ENCODE measurements at regions not wholly inside any gene's neighbourhood (a gene's known extent, or its start where the extent isn't known, plus 50 kb on each side); places are given as distances from the start of the nearest gene placed in this dataset.

- Mint-ChIP-seq H3K27ac (ENCODE audit: unreplicated experiment) (no peak overlapping the region), H3K4me1 (ENCODE audit: low read depth, unreplicated experiment) (peaks cover 7% of the 10 kb centered on the region), H3K4me3 (ENCODE audit: unreplicated experiment) (no peak overlapping the region), H3K9me3 (ENCODE audit: unreplicated experiment) (no peaks in the 10 kb centered on the region), H3K27me3 (ENCODE audit: insufficient read depth, unreplicated experiment) (no peaks in the 10 kb centered on the region), H3K36me3 (ENCODE audit: insufficient read depth, unreplicated experiment) (no peaks in the 10 kb centered on the region)
- Histone ChIP-seq H3K36me3 (ENCODE audit: control insufficient read depth, insufficient read depth, low read length) (no peaks in the 10 kb centered on the region), H3K27me3 (replicated peaks; ENCODE audit: control insufficient read depth, insufficient read depth, low read length) (no peaks in the 10 kb centered on the region), H3K9me3 (no peaks in the 10 kb centered on the region), H3K4me1 (no peaks in the 10 kb centered on the region), H3K4me3 (ENCODE audit: low read depth, low read length) (no peak overlapping the region)
- ChIA-PET CTCF (no interaction called here), POLR2A (no interaction called here)
- intact Hi-C loops (cut with micrococcal nuclease; ENCODE audit: unreplicated experiment), result no loop called here
- no peak for TF ChIP-seq CTCF (IDR thresholded peaks at IDR 0.05; ENCODE audit: insufficient read depth in 1 of 2, low read depth in 1 of 2, low read length in 1 of 2, severe bottlenecking in 1 of 2, unreplicated experiment in 1 of 2)
- no peak for DNase-seq
- BruUV-seq (replicated peaks), result no TSS peak
Observed at GRCh38 chr3:182697345-182697919, 95.9 kb upstream of the ATP11B start.

- no peak overlapping the region for H3K4me3 ChIP-seq (ENCODE audit: low read depth, low read length)
- no peak overlapping the region for H3K4me3 Mint-ChIP-seq (ENCODE audit: unreplicated experiment)
- TF ChIP-seq CTCF (IDR thresholded peaks at IDR 0.05; ENCODE audit: insufficient read depth in 1 of 2, low read depth in 1 of 2, low read length in 1 of 2, severe bottlenecking in 1 of 2, unreplicated experiment in 1 of 2), result no peak
- no peaks in the 10 kb centered on the region for H3K27me3 Mint-ChIP-seq (ENCODE audit: insufficient read depth, unreplicated experiment)
- BruUV-seq (replicated peaks), result no TSS peak
- ChIA-PET CTCF (no interaction called here), POLR2A (no interaction called here)
- DNase-seq, result no peak
- no peaks in the 10 kb centered on the region for H3K36me3 ChIP-seq (ENCODE audit: control insufficient read depth, insufficient read depth, low read length)
- no peaks in the 10 kb centered on the region for H3K4me1 ChIP-seq
- no peak overlapping the region for H3K27ac Mint-ChIP-seq (ENCODE audit: unreplicated experiment)
- no peaks in the 10 kb centered on the region for H3K27me3 ChIP-seq (replicated peaks; ENCODE audit: control insufficient read depth, insufficient read depth, low read length)
- no peaks in the 10 kb centered on the region for H3K9me3 Mint-ChIP-seq (ENCODE audit: unreplicated experiment)
- H3K9me3 ChIP-seq, result no peaks in the 10 kb centered on the region
- intact Hi-C loops (cut with micrococcal nuclease; ENCODE audit: unreplicated experiment), result no loop called here
- H3K4me1 Mint-ChIP-seq (ENCODE audit: low read depth, unreplicated experiment), result peaks cover 7% of the 10 kb centered on the region
- no peaks in the 10 kb centered on the region for H3K36me3 Mint-ChIP-seq (ENCODE audit: insufficient read depth, unreplicated experiment)
Observed at GRCh38 chr3:182698078-182698477, 95.2 kb upstream of the ATP11B start.

GRCh38 chr3:182699550-182700170, 93.6 kb upstream of the ATP11B start:
- no peaks in the 10 kb centered on the region for H3K36me3 ChIP-seq (ENCODE audit: control insufficient read depth, insufficient read depth, low read length)
- DNase-seq, result no peak
- intact Hi-C loops (cut with micrococcal nuclease; ENCODE audit: unreplicated experiment), result no loop called here
- ChIA-PET POLR2A (no interaction called here), CTCF (no interaction called here)
- H3K4me1 Mint-ChIP-seq (ENCODE audit: low read depth, unreplicated experiment), result peaks cover 7% of the 10 kb centered on the region
- H3K27me3 ChIP-seq (replicated peaks; ENCODE audit: control insufficient read depth, insufficient read depth, low read length), result no peaks in the 10 kb centered on the region
- no peaks in the 10 kb centered on the region for H3K4me1 ChIP-seq
- BruUV-seq (replicated peaks), result no TSS peak
- H3K27ac Mint-ChIP-seq (ENCODE audit: unreplicated experiment), result no peak overlapping the region
- no peaks in the 10 kb centered on the region for H3K9me3 Mint-ChIP-seq (ENCODE audit: unreplicated experiment)
- no peak for TF ChIP-seq CTCF (IDR thresholded peaks at IDR 0.05; ENCODE audit: insufficient read depth in 1 of 2, low read depth in 1 of 2, low read length in 1 of 2, severe bottlenecking in 1 of 2, unreplicated experiment in 1 of 2)
- H3K4me3 Mint-ChIP-seq (ENCODE audit: unreplicated experiment), result no peak overlapping the region
- no peaks in the 10 kb centered on the region for H3K27me3 Mint-ChIP-seq (ENCODE audit: insufficient read depth, unreplicated experiment)
- no peaks in the 10 kb centered on the region for H3K9me3 ChIP-seq
- H3K4me3 ChIP-seq (ENCODE audit: low read depth, low read length), result no peak overlapping the region
- no peaks in the 10 kb centered on the region for H3K36me3 Mint-ChIP-seq (ENCODE audit: insufficient read depth, unreplicated experiment)
